Ramos (cell line): ENCODE measurements at regions not wholly inside any gene's neighbourhood (a gene's known extent, or its start where the extent isn't known, plus 50 kb on each side); places are given as distances from the start of the nearest gene placed in this dataset.

Experiments
- in situ Hi-C: fragments of 300-500 bp; cut with MboI; formaldehyde crosslinking; loops from one replicate; pipeline ENCODE4 v1.14.3; 2022; ENCODE audit warnings: low sequenced_read_pairs; ENCODE audit not compliant: unreplicated experiment

DNA sequence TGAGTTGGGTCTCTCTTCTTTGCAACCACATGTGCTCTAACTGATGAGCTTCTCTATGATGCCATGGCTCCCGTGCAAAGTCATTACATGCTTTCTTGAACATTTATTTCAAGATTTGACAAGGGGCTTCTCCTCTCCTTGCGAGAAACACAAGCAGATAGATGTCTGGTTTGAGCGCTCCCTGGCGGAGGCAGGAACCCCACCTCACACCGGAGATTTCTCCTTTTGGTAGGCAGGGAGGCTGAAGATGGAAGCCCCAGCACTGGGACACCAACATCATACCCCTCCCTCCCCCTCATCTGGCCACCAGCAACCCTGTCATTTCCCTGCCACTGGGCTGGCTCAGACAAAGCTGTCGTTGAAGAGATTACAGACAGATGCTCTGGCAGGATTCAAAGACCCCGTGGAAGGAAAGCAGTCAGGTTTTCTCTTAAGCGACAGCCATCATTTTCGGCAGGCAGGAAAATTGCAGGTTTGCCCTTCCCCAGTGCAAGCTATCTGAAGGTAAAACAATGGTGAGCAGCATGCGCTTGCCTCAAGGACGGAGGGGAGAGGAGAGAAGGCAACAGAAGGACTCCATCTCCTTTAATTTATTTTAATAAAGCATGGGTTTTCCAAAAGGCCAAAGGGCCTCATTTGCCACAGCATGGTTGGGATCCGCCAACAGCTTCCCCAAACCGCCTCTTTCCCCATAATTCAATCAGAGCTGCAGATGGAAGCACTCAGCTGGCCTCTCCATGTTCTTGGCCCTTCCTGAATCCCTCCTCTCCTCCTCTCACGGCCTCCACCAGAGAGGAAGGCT, 344.1 kb upstream of the TSHZ3 start:
- in situ Hi-C loops, result no loop called here

DNA sequence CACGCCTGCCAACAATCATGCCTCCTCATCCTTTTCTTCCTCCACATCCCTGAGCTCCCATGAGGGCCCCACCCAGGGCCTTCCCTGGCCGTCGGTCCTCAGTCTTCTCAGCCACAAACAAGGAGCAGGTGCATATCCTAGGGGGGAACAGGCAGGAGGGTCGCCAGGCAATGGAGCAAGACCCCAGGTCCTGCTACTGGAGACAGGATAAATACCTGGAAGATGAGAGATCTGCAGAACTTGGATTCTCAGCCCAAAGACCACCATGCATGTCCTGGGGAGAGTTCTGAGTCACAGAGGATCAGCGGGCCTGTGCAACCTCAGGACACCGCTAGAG, 344.7 kb upstream of the TSHZ3 start:
- in situ Hi-C loops, result no loop called here

DNA sequence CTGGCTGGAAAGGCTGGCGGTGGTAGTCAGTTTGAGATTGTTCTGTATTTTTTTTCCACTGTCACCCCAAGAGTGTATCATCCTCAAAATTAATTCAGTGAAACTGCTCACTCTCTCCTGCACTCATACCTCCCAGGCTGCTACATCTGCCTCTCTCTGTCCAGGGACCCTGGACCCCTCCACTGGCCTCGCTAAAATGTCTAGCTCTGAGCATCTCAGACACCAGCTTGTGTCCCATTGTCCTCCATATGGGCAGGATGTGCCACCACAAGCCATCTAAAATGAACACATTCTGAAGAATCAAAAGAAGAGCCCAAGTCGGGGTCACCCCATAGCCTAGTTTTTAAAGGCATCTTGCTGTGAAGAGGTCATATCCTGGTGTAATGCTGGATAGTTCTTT, 345.5 kb upstream of the TSHZ3 start:
- in situ Hi-C loops, result no loop called here

DNA sequence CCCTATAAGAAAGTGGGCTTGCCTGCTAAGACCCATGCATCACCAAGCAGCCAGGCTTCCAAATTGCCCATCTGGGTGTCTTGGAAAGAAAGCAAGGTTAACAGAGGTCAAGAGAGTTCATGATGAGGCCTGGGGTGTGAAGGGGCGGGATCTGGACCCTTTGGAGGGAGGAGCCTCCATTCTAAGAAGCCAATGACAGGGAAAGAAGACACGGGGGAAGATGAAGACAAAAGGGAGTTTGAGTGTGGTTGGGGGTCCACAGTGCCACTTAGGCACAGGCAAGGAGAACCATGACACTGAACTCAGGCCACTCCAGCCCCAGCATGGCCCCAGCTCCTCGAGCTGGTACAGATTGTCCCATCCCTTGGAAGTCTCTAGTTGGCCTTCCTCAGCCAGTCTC, 350.2 kb upstream of the TSHZ3 start:
- in situ Hi-C loops, result no loop called here

DNA sequence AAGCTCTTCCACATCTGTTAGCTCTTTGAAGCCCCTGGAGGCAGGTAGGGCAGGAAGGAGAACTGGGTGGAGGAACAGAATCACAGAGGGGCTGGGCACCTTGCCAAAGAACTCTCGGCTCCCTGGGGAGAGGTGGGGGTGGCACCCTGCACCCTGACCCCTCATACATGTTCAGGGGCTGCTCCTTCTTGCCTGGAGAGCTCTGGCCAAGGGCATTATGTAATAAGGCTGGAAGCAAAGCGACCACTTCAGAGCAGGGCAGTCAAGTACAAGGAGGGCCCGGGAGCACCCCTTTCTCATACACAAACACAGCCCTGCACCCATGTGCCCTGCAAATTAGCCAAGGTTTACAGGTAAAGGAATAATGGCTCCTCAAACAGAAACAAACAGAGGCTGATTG, 351.9 kb upstream of the TSHZ3 start:
- in situ Hi-C loops, result no loop called here

DNA sequence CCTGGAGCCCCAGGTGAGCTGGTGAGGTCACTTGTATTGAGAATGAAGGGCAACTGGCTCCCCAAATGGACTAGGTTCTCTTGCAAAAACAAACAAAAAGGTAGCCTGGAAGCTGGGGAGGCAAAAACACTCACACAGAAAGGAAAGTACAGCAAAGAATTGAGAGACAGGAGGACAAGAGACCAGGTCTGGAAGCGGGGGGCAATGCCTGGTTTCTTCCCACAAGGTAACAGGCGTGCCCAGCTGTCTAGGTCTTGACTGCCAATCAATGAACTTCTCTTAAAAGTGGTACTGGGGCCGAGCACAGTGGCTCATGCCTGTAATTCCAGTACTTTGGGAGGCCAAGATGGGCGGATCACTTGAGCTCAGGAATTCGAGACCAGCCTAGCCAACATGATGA, 356.4 kb upstream of the TSHZ3 start:
- in situ Hi-C loops, result no loop called here

DNA sequence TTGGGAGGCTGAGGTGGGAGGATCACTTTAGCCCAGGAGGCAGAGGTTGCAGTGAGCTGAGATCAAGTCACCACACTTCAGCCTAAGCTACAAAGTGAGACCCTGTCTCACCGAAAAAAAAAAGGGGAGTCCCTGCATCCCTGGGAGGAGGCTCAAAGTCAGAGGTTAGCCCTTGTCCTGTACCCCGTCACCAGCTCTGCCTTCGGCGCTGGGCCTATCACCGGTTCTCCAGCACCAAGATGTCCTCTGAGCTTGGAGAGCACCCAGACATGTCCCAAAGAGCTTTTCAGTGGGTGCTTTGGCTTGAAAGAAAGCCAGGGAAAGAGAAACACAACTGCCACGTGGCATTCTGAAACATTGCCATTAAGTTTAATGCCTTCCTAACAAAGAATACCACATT, 356.9 kb upstream of the TSHZ3 start:
- in situ Hi-C loops, result no loop called here

DNA sequence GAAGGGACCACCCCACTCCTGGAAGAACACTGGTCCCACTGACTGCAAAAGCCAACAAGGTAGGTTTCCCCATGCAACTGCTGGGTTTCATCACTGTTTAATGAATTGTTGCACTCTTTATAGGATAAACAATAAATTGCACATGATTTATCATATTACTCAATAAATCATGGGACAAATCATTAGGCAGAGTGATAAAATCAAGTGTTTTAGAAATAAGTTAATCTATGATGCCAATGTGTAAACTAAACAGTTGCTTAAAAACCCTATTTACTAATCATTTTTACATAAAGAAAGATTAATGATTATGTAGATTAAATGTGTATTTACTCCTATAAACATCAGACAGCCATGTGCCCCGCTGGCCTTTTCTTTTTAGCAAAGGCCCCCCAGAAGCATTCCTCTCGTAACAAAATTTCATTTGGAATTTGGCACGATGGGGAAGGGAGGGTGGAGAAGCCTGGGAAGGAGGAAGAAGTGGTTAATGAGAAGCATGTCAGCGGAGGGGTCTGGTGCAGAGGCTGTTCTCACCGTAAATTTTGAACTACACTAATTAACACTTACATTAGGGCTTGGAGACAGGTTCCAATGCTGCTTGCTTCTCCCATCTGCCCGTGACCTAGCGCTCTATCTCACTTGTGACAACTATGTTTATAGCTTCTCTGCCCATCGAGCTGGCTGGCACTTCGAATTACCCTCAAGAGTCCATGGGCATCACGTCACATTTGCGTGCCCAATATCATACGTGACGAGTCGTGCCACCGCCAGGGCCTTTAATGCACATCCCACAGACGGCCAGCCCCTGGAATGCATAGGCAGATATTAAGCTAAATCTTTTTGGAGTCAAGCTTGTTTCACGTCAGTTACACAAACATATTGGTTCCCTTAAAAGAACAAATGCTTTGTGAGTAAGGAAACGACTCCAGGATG, 357.7 kb upstream of the TSHZ3 start:
- in situ Hi-C loops, result no loop called here

DNA sequence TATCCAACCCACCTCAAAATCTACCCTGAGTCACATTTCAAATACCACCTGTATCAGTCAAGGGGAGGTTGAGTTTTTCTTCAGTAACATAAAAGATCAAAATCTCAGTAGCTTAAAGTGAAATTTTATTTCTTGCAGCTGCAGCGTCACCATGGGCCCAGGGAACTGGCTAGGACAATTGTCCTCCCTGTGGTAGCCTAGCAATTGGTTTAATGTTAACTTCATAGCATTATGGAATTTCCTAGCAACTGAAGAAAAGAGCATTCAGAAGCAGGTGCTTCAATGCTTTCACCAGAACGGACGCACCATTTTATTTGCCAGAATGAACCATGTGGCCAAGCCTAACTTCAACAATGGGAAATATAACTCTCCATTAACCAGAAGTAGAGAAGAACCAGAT, 359.3 kb upstream of the TSHZ3 start:
- in situ Hi-C loops, result no loop called here

DNA sequence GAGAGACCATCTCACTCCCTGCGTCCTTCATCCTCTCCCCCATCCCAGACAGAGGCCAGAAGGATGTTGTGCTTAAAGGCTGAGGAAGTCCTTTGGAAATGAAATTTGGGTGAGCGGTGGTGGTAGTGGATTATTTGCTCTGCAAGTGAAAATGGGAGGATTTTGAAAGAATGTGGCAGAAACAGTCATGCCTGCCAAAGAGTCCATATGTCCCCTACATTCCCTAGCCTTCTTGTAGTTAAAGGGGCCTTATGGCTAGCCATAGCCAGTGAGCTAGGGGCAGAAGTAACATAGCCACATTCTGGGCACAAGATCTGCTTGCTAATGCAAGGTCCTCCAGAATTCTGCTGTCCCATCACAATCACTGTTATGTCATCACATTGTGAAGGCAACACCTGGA, 360.2 kb upstream of the TSHZ3 start:
- in situ Hi-C loops, result no loop called here

DNA sequence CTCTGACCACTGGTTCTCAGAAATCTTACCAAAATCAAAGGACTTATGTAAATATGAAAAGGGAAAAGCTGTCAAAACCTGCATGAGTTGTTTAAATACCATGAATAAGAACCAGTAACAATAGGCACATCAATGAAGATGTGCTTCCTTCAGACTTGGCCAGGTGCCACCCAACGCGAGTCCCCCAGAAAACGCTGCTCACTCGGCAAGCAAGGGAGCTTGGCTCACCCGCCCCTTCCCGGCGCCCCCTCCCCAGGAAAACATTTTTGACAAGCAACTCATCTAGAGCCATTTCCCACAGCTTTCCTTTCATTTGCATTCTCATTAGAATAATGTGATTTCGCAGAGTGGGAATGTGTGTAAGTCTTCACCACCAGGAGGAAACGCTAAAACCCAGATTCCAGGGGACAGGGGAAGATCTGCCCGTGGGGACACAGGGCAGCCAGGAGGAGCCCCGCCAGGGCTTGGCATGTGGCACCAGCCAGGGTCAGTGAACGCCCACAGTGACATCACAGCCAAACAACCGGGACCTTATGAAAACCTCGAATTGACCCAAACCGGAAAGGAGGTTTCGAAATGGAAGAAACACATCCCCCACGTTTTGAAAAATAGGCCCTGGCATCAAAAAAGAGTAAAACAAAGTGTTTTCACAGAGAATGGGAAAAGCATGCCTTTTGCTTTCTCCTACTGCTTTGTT, 366.2 kb upstream of the TSHZ3 start:
- in situ Hi-C loops, result no loop called here

DNA sequence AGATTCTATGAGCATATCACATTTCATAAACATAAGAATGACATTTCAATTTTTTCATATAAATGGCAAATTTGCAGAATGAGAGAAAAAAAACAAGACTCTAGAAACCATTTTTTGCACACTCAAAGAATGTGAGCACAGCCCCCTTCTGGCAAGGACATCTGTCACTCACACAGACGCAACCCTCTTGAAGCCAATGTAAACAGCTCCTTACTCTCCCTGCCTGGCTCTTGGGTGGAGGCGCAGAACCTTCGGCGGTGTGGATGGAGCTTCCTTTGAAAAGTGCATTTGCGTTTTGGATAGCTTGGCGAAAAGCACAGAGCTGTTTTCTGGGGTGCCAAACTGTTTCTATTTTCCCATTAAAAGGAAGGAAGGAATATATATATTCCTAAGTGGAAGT, 367.6 kb upstream of the TSHZ3 start:
- in situ Hi-C loops, result no loop called here

DNA sequence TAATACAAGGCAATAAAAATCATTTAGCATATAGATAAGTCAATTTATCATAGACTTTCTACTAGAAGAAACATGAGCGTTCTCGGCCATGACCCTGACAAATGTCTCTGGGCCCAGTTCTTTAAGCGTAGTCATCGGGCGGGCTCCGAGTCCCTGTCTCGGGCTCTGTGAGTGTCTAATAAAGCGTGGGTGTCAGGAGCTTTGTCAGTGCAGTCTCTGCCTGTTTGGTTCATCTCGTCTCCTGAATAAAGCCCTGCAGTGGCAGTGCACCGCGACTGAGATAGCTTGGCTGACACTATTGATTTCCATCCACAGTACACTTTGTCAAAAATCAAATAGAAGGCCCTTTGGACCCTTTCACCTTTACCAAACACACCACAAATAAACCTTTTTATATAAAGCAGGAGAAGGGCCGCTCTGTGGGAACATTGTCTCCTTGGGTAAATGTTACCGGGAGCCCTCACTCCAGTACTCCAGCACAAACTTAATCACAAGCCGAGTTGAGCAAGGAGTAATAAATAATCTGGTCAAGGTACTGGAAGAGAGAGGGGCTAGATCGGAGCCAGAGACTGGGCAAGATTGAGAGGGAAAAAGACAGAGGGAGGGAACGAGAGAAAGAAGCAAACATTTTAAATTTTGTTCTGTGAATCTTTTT, 368.2 kb upstream of the TSHZ3 start:
- in situ Hi-C loops, result no loop called here

DNA sequence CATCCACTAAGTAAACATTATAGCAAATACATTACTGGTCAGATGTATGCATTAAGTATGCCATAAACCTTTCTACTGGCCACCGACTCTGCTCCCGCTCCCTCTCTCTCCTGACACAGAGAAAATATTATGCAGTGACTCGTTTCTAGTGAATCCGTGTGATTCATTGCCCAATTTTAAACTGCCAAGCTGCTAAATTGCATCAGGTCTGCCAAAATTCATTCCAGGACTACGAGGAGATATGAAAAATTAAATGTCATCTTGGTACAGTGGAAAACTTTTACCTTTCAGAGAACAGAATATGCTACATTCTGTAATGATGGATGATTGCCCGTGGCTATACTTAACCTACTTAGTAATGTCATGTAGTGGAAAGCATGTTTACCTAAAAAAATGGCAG, 368.8 kb upstream of the TSHZ3 start:
- in situ Hi-C loops, result no loop called here

DNA sequence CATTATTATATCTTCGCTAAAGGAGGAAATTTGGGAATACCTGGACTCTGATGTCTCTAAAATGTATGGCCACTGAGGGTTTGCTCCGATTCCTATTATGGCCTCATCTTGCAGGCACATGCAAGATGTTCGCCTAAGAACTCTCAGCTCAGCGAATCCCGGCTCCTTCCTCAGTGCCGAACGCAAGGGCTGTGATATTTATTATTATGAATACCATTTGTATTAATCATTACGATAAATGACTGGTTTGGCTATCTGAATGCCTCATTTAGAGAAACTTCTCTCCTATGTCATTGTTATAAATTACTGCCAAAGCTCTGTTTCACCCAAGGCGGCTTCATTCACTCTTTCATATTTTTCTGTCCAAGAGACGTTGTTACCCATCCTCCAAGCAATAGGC, 369.7 kb upstream of the TSHZ3 start:
- in situ Hi-C loops, result no loop called here

DNA sequence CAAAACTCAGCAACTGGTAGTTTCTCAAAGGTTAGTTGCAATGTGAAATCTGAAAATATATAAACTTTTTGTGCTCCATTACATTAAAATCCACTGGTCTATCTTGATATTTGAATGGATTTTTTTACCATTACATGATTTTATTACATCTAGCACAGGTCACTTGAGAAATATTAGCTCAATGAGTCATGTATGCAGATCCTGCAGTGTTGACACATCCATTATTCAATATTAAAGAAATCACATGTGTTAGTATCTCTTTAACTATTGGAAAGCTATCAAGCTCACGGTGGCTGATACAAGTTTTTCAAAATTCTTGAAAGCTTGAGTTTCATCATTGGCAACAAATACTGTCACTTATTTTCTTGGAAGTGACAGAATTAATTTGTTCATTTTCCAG, 373.9 kb upstream of the TSHZ3 start:
- in situ Hi-C loops, result no loop called here

DNA sequence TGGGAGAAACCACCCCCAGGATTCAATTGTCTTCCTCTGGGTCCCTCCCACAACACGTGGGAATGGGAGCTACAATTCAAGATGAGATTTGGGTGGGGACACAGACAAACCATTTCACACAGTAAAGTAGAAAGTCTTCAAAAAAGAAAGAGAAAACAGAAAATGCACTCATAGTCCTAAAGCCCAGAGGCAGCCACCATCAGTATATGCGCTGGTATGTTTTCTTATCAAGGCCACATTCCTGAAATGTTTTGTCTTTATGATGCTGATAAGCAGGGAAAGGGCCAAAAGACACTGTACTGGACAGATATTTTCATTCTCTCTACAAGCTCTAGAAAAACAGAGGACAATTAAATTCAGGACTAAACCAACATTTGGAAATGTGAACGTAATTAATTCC, 375.8 kb upstream of the TSHZ3 start:
- in situ Hi-C loops, result no loop called here

DNA sequence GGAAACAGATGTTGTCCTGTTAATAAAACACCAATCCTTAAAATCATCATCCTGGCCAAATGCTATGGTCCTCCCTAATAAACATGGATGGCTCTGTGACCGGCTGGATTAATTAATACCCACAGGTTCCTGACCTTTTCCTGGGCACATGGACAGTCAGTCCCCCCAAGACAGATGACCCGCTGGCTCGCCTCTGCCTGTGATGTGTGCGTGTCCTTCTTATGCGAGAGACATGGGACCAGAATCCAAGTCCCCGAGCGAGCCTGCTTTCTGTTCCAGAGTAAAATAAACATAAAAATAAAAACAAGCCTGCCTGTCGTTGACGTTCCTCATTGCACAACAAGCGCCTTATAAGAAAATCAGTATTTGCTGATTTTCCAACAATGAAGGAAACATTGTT, 378.3 kb upstream of the TSHZ3 start:
- in situ Hi-C loops, result no loop called here

DNA sequence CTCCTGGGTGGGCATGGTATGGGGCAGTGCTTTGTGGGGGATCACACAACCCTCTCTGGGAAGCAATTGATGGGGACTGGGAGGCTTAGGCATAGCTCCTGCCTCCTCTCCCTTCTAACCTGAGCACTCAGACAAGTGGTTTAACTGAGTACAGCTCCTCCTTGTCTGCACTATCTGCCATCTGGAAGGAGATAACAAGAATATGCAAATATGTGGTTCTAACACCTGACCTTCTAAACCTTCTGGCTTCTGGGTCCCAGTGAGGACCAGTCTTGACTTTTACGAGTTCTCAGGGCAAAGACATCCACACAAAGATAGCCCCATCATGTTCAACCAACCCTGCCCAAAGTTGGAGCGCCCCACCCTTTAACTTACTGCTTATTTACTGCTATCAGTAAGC, 381.0 kb upstream of the TSHZ3 start:
- in situ Hi-C loops, result no loop called here

DNA sequence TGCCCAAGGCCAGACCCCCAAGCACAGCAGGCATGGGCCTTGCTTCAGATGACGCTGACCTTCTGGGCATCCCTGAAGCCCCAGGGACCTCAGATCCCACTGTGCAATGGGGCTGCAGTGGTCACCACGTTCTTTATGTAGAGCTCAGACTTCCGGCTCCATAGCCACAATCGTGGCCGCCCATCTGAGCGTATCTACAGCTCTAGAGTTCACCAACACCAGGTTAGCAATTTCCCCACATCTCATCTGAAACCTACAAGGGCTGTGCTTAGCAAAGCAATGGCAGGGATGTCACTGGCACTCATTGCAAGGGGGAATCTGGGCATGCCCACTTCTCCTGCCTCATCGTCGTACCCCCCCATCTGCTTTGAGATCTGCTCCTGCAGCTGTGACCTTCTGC, 384.4 kb upstream of the TSHZ3 start:
- in situ Hi-C loops, result no loop called here

DNA sequence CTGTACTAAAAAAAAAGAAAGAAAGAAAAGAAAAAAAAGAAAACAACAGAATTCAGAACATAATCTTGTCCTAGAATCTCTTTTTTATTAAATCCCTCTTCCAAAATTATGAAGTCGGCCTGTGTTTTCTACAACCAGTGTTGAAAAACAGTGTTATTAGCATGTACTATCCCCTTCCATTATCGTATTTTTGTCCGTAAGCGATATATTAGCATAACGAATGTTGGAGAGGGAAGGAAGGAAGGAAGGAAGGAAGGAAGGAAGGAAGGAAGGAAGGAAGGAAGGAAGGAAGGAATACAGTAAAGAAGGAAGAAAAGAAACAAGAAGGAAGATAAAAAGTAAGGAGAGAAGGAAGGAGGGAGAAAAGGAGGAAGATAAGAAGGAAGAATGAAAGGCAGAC, 393.0 kb upstream of the TSHZ3 start:
- in situ Hi-C loops, result no loop called here
